Suprapubic skin (tissue), 4 donors: ENCODE measurements at regions not wholly inside any gene's neighbourhood (a gene's known extent, or its start where the extent isn't known, plus 50 kb on each side); places are given as distances from the start of the nearest gene placed in this dataset.

Experiments used
- DNase-seq, 2 donors: peaks; one replicate each; pipeline ENCODE4 v3.0.0-alpha.2; 2019; ENCODE audit warnings: low spot score in 2 of 2
- H3K27ac ChIP-seq: fragments of 200-600 bp; sonication (generic); one replicate; pipeline ENCODE4 v1.5.1; 2019
- H3K27me3 ChIP-seq: fragments of 200-600 bp; sonication (generic); one replicate; pipeline ENCODE4 v1.5.1; 2019
- H3K36me3 ChIP-seq: fragments of 200-600 bp; sonication (generic); one replicate; pipeline ENCODE4 v1.5.1; 2019
- H3K4me1 ChIP-seq: fragments of 200-600 bp; sonication (generic); one replicate; pipeline ENCODE4 v1.5.1; 2019
- H3K4me3 ChIP-seq: fragments of 200-600 bp; sonication (generic); one replicate; pipeline ENCODE4 v1.5.1; 2019; ENCODE audit warnings: mild to moderate bottlenecking
- H3K9me3 ChIP-seq: fragments of 200-600 bp; sonication (generic); one replicate; pipeline ENCODE4 v1.5.1; 2019
- CTCF ChIP-seq, 2 donors: fragments of 200-600 bp in 1 of 2; fragments of 450-650 bp in 1 of 2; sonication (generic) in 1 of 2; IDR thresholded peaks; one replicate each; pipeline ENCODE4 v1.5.1; 2016 to 2019; ENCODE audit warnings: antibody characterized with exemption in 2 of 2, mild to moderate bottlenecking in 1 of 2, moderate library complexity in 1 of 2
- EP300 ChIP-seq: sonication (generic); formaldehyde crosslinking; IDR thresholded peaks from one replicate; pipeline ENCODE4 v1.6.1; 2017; ENCODE audit warnings: antibody characterized with exemption
- POLR2A ChIP-seq, 2 donors: fragments of 450-650 bp; IDR thresholded peaks; one replicate each; pipeline ENCODE4 v1.6.1; 2017; ENCODE audit warnings: antibody characterized with exemption in 2 of 2, mild to moderate bottlenecking in 2 of 2, moderate library complexity in 2 of 2
- POLR2AphosphoS5 ChIP-seq, 3 donors: sonication (generic); formaldehyde crosslinking; IDR thresholded peaks; one replicate each; pipeline ENCODE4 v1.6.1; 2017; ENCODE audit warnings: antibody characterized with exemption in 3 of 3
- WGBS: methylation state at CpG from one replicate; pipeline ENCODE4 v1.1.5; 2018; 5-methylcytosine and 5-hydroxymethylcytosine counted together

DNA sequence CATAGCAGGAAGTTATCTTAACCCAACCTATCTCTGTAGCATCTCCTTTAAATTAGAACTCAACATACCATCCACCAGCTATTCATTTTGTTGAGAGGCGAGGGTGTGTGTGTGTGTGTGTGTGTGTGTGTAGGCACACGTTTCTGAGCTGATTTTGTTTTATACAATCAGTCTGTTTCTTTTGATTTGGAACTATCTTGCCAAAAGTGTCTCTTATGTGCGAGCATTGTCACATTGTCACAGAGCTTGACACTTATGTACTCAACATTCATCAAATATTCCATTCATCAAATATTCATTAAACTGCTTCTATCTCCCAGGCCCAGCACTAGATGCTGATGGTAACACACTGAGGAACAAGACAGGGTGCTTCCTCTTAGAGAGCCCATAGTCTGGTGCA lies 180.4 kb downstream of the HAPSTR1 start:
- TF ChIP-seq POLR2AphosphoS5 (IDR thresholded peaks at IDR 0.05) (no peak), POLR2A (IDR thresholded peaks at IDR 0.05) (no peak), EP300 (no peak), CTCF (IDR thresholded peaks at IDR 0.05) (no peak)
- Histone ChIP-seq H3K36me3 (no peaks in the 10 kb centered on the region), H3K4me1 (no peaks in the 10 kb centered on the region), H3K27me3 (no peaks in the 10 kb centered on the region), H3K27ac (no peak overlapping the region), H3K9me3 (no peaks in the 10 kb centered on the region), H3K4me3 (no peak overlapping the region)
- WGBS = 65% methylated on average over 3 of the region's 3 CpGs
- no peak for DNase-seq

GRCh38 chr16:9275377-9275776 lies 183.9 kb downstream of the HAPSTR1 start:
- 60% methylated on average over 7 of the region's 7 CpGs for WGBS
- Histone ChIP-seq H3K27me3 (no peaks in the 10 kb centered on the region), H3K27ac (no peak overlapping the region), H3K4me1 (no peaks in the 10 kb centered on the region), H3K4me3 (no peak overlapping the region), H3K9me3 (no peaks in the 10 kb centered on the region), H3K36me3 (no peaks in the 10 kb centered on the region)
- TF ChIP-seq EP300 = no peak
- no peak for TF ChIP-seq POLR2AphosphoS5 (IDR thresholded peaks at IDR 0.05)
- TF ChIP-seq CTCF (IDR thresholded peaks at IDR 0.05) = no peak
- no peak for TF ChIP-seq POLR2A (IDR thresholded peaks at IDR 0.05)
- DNase-seq = no peak

DNA sequence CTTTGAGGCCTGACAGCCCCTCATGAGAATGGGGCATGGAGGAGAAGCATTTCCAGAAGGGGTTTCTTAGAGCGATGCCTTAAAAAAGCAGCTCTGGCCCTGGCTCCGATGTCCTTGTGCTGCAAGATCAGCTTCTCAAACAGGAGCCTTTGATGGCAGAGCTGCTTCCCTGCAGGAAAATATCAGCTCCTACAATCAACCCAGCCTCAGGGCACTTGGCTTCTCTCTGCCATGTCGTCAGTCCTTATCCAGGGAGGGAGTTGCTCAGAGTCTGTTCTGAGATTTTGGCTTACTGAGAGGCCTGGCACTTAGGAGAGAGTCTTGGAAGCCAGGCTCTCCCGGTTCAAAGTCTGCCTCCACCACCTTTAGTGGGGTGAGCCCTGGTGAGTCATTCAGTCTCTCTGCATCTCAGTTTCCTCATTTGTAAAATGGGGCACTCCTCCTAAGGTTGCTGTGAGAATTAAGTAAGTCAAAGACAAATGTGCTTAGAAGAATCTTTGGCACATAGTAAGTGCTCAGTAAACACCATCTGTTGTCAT lies 184.4 kb downstream of the HAPSTR1 start:
- Histone ChIP-seq H3K27me3 (no peaks in the 10 kb centered on the region), H3K9me3 (no peaks in the 10 kb centered on the region), H3K36me3 (no peaks in the 10 kb centered on the region), H3K4me1 (no peaks in the 10 kb centered on the region), H3K4me3 (no peak overlapping the region), H3K27ac (no peak overlapping the region)
- DNase-seq = no peak
- WGBS = 47% methylated on average over 3 of the region's 4 CpGs
- TF ChIP-seq POLR2A (IDR thresholded peaks at IDR 0.05) = no peak
- TF ChIP-seq CTCF (IDR thresholded peaks at IDR 0.05) = no peak
- TF ChIP-seq POLR2AphosphoS5 (IDR thresholded peaks at IDR 0.05) = no peak
- TF ChIP-seq EP300 = no peak

DNA sequence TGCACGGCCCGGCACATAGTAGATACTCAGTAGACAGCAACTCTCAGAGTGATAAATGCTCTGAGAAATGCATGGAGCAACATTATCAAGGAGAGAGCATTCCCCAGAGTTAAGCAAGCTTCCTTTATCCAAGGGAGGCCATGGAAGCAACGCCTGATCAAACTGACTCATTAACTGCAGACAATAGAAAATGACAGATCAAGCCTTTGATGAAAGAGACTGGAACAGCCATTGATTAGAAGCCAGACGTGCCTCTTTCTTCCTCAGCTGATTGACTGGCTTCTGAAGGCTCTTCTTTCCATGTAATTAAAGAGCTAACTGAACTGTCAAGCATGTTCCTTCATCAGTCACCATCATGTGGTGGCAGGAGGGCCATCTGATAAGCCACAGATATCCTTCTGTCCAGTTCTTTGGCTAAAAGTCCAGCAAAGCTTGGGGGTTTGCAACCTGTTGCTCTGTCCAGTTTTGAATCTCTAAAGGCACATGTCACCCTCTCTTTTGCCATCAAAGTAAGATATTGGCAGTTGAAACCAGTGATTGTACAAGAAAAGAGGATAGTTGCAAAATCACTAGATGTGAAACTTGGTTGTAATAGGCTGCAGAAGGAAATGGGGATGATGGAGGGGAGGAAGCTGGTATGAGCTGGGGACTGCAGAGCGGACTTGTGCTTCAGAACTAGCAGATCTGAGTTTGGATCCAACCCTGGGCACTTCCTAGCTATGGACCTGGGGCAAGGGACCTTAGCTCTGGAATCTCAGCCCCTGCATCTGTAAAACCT lies 188.0 kb downstream of the HAPSTR1 start:
- Histone ChIP-seq H3K4me1 (no peaks in the 10 kb centered on the region), H3K9me3 (no peaks in the 10 kb centered on the region), H3K27ac (no peak overlapping the region), H3K36me3 (no peaks in the 10 kb centered on the region), H3K4me3 (no peak overlapping the region), H3K27me3 (peaks cover 3% of the 10 kb centered on the region)
- WGBS = 62% methylated on average over 5 of the region's 5 CpGs
- TF ChIP-seq POLR2AphosphoS5 (IDR thresholded peaks at IDR 0.05) (no peak), EP300 (no peak), POLR2A (IDR thresholded peaks at IDR 0.05) (no peak), CTCF (IDR thresholded peaks at IDR 0.05) (no peak)
- no peak for DNase-seq

DNA sequence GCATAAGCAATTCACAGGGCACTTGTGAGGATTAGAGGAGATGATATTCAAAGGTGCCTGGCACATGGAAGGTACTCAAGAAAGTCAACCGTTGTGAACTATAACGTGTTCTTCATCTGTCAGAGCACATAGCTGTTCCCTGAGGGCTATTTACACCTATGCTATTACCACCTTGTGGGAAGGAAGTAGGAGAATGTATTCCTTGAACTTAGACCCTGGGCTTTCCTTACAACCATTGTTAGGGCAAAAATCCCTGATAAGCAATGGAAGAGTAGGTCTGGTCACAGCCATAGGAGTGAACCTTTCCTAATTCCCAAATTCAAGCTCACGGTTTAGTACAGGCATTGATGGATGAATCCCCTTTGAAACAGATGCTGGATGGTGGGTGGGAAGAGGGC lies 188.6 kb downstream of the HAPSTR1 start:
- Histone ChIP-seq H3K4me3 (no peak overlapping the region), H3K4me1 (no peaks in the 10 kb centered on the region), H3K36me3 (no peaks in the 10 kb centered on the region), H3K27me3 (peaks cover 3% of the 10 kb centered on the region), H3K27ac (no peak overlapping the region), H3K9me3 (no peaks in the 10 kb centered on the region)
- TF ChIP-seq POLR2AphosphoS5 (IDR thresholded peaks at IDR 0.05) = no peak
- no peak for TF ChIP-seq EP300
- TF ChIP-seq POLR2A (IDR thresholded peaks at IDR 0.05) = no peak
- TF ChIP-seq CTCF (IDR thresholded peaks at IDR 0.05) = no peak
- 65% methylated on average over 3 of the region's 3 CpGs for WGBS
- DNase-seq = no peak
